T1000 (cell line): ENCODE measurements at regions not wholly inside any gene's neighbourhood (a gene's known extent, or its start where the extent isn't known, plus 50 kb on each side); places are given as distances from the start of the nearest gene placed in this dataset.

Experiments
- DNase-seq: peaks from one replicate; lab custom pipeline; 2025; ENCODE audit warnings: mixed read lengths; lab: John Stamatoyannopoulos, UW

DNA sequence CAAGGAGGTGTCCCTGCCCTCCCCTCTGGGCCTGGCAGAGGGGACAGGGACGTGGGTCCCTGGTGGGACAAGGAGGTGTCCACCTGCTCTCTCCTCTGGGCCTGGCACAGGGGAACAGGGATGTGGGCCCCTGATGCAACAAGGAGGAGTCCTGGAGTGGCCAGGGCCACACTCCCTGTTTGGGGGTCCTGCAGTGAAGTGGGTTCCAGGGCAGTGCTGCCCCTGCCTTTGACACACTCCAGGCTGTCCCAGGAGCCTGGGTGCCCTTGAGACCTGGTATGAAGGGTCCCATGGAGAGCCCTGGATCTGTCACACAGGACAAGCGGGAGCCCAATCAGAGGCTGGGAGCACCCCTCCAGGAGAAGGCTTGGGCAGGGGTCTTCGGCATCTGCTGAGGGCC, 75.8 kb upstream of the GPC1 start:
- no peak for DNase-seq

DNA sequence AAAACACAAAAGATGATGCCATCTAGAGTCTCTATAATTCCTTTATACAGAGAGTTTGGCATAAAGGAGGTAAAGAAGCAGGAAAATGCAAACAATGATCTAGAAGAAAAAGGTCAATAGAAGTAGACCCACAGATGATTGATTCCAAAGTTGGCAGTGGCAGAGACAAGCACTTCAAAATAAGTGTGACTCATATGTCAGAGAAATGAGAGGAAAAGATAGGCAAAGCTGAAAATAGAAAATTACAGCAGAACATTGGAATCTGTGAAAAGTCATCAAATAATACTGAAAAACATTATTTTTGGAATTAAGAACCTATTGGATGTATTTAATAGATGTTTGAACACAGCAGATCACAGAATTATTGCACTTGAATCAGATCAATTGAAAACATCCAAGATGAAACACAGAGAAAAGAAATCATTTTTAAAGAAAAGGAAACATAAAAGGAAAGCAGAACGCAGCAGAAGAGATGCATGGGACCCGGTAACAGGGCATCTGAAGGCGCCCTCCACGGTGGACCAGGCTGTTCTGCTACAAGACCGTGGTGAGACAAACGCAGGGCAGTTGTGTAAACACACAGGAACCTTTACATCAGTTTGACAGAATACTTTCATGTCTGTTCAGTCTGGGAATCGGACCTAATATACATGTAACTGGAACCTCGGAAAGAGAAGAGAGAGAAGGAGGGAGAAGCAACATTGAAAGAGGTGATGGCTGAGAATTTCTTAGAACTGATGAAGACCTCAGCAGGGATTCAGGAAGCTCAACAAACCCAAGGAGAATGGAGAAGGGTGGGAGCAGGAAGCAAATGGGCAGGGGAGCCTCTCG, 74.6 kb upstream of the GPC1 start:
- DNase-seq, result no peak

DNA sequence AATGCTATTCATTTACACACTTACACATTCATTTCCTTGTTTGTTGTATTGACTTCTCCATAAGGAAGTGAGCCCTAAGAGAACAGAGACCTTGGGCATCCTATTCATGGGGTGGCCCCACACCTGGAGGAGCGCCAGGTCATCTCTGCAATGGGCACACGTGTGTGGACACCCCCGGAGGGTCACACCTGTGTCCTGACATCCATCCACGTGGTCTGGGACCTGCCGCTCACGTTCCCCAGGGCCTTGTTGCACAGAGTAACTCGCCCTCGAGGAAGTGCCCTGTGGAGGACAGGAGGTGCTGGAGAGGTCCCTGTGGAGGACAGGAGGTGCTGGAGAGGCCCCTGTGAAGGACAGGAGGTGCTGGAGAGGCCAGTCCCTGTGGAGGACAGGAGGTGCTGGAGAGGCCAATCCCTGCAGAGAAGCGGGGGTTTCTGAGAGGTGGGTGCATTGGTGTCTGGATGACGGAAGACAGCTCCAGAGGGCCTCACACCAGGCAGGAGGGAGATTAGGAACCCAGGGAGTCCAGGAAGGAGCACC, 73.2 kb upstream of the GPC1 start:
- no peak for DNase-seq

DNA sequence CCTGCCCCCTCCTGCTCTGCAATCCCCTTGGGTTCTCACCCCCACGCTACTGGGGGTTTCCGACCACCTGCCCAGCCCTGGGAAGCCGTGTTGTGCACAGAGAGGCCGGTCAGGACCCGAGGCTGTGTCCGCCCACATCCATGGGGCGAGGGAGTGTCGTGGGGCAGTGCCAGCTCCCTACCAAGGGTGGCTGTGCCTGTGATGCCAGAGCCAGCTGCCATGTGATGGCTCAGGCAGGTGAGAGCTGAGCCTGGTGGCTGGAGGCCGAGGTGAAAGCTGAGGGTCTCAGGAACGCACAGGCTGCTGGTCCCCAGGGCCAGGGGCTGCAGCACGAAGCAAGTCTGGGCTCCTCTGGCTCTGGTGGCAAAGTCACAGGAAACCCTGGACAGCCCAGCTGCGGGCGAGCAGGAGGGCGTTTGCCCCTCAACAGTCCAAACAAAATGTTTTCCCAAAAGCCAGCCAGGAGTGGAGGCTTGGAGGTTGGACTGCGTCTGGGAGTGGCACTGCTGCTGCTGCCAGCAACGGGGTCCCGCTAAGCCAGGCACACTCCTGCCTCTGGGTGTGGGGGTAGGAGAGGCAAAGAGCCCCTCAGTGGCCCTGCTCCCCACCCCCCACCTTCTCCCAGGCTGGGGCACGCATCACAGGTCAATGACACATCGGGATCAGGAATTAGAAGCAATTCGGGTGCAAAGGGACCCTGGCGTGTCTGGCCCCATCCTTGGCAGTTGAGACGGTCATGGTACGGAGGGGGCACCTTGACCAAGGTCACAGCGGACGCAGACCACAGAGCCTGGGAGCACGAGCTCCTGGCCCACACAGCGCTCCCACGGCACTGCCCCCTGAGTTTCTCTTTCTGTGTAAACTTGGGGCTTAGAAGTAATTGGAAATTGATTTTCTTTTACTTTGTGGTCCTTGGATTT, 72.4 kb upstream of the GPC1 start:
- DNase-seq, result no peak

DNA sequence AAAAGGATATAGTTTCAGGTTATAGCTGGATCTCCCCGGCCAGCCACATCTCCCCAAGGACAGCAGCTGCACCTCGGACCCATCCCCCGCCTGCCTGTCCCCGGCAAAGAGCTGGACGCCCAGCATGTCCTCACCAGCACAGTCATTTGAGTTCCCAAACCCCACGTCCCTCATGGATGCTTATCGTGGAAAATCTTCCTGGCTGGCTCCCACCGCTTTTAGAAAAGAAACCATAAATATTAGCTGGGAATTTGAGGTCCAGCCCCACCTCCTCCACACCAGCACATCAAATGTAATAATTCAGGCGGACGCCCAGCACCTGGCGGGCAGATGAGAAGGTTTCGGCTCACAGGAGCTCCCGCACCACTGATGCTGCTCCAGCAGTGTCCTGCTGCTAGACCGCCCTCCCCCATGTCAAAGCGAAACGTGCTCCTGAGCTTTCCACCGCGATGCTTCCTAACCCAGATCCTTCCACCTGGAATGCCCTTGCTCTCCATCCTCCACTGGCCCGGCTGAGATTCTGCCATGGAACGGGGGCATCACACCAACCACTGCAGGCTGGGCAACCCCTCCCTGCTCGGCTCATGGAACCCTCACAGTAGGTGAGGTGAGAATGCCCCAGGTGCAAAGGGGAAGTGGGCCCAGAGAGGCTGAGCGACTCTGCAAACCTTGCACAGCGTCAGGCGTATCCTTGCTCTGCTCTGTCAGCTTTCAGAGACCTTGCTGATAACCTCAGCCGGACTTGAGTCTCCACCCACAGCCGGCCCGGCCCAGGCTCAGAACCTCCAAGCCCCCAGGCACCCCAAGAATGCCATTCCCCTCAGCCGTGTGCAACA, 71.5 kb upstream of the GPC1 start:
- no peak for DNase-seq

DNA sequence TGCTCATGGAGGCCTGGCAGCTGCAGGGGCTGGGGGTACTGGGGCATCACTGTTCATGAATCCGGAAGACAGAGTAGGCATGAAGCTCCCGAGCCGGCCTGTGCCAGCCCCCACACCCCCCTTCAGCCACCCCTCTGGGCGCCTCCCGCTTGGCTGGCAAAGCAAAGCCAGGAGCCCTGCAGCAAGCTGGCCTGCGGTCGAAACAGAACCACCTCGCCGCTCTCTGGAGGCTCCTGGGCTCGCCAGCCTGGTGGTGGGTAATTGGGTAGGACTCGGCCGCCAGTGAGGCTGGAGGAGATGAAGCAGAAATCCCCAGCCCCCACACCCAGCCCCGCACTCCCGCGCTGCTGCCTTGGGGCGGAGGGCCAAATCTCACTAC, 70.9 kb upstream of the GPC1 start:
- DNase-seq, result no peak

DNA sequence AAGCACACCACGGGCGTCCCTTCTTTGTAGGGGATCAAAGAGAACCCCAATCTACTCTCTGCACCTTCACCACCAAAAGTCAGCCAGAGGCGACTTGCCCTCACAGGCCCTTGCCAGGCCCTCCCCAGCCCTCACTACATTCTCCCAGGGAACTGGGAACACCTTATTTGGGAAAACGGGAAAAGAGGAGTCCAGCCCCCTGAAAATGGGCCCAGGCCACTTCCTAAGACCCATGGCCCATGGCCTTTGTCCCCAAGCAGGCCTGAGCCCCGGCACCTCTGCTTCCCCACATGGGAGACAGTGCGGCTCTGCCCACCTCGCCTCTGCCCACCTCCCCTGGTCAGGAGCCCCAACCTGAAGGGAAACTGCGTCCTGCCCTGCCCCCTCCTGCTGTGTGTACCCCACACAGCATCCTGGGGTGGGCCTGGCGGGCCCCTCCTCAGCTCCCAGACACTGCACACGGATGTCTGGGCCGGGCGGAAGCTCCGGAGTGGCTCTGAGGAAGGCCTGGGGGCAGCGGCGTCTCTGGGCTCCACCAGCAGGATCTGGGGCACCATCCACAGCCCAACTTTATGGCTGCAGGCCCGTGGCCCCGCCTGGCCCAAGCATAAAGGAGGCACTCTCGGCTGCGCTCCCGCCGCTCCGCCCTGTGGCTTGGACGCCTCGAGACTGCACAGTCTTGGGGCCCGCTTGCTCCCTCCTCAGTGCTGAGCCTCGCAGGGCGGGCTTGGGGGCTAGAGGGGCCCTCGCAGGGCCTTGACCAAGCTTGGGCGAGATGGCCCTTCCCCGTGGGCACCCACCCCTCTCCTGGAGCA, 70.3 kb upstream of the GPC1 start:
- DNase-seq, result no peak

DNA sequence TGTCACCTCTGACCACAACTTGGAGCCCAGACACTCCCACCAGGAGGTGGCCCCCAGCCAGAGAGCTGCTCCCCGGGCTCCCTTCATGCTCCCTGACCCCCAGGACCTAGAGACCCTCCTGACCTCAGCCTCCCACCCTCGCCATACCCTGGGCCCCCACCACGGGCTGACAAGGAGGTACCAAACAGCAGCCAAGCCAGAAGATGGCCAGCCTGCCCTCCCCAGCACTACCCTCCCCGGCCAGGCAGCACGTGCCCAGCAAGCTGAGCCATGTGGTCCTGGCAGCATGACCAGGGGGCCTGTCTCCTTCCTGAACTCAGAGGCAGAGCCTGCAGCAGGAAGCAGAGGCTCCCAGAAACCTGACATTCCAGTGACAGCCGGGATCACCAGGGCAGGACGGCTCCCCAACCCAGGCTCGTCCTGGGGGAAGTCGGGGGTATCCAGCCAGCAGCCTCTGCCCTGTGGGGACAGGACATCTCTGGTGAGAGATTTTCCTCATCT, 69.4 kb upstream of the GPC1 start:
- no peak for DNase-seq

DNA sequence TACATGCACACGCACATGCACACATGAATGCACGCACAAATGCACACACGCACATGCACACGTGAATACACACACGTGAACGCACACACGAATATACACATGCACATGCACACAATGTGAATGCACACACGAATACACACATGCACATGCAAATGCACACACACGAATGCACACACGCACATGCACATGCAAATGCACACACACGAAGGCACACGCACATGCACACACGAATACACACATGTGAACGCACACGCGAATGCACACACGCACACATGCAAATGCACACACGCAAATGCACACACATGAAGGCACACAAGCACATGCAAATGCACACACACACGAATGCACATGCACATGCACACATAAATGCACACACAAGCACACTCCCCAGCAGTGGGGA, 68.6 kb upstream of the GPC1 start:
- no peak for DNase-seq

DNA sequence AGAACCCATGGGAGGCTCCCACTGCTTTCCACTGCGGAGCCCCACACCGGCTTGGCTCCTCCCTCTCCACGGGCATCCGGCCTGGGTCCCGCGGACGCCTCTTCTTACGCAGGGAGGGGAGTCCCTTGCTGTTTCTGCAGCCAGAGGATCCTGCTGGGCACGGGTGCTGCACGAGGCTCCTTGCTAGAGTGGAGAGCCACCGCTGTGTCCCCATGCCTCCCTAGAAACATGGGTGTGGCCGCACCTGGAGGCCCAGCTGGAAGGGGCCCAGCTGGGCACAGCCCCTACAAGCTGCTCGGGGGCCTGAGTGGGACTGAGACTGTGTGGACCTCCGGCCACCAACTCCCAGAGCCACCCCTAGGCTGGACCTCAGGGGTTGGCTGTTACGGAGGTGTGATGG, 67.7 kb upstream of the GPC1 start:
- no peak for DNase-seq

DNA sequence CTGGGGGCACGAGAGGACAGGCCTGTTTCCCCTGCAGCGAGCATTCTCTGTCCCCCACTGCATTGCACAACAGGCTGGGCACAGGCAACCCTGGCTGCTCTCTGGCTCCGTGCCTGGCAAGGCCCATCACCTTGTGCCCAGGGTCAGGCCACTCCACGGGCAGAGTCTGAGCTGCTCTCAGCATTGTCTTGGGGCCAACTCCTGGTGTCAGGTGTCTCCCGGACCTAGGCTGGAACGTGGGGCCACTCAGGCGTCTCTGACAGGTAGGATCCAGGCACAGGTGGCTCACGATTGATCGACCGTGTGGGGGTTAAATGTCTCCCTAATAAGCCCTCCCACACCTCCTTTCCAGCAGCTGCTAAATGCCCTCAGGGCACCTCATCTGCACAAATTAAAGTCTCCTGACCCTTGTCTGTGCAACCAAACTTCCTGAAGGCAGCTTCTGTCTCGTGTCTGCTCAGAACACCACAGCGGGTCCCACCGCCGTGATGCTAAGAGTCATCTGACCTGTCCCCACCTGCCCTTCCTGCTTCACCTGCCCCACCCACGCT, 66.6 kb upstream of the GPC1 start:
- no peak for DNase-seq

DNA sequence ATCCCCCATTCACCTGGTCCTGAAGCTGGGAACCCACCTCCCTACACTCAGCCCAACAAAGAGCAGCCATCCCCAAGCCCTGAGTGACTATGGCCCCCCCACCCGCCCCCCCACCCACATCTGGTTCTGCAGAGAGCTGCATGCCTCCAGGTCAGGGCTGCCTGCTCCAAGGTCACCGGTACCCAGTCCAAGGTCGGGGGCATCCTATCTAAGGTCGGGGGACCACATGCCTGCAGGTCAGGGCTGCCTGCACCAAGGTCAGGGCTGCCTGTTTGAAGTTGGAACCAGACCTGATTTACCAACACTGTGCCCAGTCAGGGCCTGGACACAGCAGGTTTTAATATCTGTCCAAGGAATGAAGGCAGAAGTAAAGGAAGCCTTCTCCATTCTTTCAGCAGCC, 66.1 kb upstream of the GPC1 start:
- no peak for DNase-seq

DNA sequence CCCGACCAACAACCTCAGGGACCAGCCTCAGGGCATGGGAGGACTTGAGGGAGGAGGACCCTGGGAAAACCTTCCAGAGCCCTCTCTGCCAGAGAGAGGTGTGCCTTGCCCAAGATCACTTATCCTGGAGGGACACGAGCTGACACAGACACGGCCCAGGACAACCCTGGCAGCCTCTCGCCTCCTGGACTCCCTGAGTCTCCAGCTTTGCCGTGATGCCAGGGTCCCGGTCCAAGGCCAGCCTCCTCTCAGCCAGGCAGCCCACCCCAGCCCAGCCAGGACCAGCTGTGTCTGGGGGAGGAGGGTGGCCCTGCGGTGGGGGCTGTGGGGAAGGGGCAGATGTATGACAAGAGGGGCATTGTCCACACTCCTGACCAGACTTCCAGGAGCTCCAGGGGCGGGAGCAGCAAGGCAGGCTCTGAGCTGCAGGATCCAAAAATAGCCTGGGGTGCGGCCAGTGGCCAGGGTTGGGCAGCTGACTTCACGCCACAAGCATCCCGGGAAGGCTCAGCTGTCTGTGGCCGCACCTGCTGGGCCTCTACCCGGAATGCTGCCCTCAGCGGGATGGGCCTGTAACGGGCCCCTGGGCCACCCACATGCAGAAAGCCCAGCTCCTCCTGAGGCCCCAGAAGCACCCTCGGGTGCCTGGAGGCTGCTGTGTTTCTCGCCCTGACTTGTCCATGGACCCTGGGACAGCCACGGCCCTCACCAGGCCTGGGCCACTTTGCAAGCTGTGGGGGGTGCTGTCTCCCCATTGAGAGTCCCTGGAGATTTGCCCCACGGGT, 65.5 kb upstream of the GPC1 start:
- peak; percentile 73 for DNase-seq

DNA sequence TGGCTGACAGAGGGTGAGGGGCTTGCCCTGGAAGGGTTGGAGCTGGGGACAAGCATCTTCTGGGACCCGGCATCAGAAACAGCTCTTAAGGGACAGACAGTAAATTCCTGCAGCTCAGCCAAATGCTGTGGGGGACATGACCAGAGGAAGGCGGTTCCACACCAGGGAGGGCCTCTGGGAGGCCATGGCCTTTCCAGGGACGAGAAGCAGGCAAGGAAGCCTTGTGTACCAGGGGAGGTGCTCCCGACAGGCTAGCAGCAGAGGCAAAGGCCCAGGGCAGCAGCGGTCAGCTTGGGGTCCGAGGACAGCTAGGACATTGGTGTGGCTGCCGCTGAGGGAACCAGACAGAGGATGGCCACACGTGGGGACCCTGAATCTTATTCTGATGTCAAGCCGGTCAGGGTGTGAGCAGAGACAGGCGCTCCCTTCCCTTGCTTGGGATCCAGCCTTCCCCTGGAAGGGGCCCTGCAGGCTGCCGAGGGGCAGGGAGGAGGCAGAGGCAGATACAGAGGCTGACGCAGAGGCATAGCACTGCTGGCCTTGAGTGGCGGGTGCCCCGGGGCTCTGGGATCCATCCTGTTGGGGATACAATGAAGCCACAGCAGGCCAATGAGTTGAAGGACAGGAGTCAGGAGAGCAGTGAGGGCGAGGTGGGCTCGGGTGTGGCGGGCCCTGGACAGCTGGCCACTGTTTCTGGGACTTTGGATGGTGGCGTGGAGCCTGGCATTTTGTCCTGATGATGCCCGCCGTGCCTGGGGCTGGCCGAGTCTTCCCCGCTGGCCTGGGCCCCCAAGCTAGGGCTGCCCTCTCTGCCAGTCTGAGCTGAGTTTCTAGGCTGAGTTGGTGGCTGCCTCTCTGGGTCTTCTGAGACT, 64.1 kb upstream of the GPC1 start:
- DNase-seq, result no peak

DNA sequence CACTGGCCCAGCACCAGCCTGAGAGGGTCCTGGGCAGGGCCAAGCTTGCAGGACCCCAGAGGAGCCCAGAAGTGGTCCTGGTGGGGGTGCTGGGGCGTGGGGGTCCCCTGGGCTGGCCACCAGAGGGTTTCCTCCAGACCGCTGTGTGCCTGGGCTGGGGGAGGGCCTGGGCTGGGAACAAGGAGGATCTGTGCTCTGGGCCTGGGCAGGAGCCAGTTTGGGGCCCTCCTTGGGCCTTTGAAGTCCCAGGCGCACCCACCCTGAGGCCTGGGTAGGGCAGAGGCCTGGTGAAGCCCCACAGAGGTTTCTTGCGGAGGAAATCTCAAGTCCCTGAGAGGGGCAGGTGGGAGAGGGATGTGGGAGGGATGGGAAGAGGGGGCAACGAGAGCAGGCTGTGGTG, 63.4 kb upstream of the GPC1 start:
- DNase-seq, result no peak

DNA sequence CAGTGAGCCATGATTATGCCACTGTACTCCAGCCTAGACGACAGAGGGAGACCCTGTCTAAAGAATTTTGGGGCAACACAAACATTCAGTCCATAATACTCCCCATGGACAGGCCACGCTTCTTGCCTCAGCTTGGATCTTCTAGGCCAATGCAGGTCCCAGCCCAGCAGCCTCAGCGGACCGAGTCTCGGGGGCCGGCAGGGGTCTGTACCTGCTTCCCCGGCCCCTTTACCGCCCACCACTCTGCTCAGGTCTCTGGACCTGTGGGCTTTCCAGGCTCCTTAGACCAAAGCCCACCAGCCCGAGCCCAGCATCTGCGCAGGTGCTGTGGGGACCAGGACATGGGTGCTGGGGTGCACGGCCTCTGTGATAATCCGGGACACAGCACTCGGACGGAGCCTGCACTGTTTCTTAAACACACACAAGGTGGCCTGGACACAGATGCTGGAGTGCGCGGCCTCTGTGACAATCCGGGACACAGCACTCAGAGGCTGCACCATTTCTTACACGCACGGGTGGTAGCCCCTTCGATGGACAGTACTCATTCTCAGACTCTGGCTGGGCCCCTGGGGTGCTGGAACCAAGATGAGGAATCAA, 62.1 kb upstream of the GPC1 start:
- no peak for DNase-seq

DNA sequence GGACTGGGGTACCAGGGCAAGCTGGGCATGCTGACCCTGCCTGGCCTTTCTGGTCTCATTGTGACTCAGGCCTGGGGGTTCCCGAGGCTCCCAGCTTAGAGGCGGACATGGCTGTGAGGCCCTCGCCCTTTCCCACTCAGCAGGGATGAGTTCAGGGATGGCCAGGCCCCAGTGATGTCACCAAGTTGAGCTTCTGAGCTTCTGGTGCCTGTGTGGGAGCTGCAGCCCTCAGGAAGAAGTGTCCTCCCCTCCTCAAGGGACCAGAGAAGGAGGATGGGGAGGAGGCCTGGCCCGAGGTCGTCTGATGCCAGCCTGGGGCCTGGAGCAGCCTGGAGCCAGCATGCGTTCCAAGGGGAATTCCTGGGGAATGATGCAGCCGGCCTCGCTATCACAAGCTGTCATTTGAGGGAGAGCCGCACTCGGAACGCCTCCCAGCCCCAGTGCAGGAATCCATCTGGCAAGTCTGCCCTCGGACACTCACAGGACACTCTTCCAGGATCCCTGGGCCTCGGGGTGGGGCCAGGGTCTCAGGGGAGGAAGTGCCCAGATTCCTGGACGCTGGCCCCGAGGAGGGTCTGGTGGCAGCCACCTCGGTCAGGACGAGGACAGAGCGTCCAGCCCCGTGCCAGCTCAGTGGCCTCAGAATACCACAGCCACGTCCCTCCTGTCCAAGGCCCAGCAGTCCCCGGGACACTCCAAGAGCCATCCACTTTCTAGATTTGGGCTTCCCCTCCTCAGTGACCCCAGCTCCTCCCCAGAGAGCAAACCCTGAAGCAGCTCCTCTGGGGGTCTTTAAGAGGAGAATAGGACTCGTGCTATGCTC, 61.2 kb upstream of the GPC1 start:
- peak; percentile 77 for DNase-seq
